ENCODE measurements at regions not wholly inside any gene's neighbourhood (a gene's known extent, or its start where the extent isn't known, plus 50 kb on each side); places are given as distances from the start of the nearest gene placed in this dataset.

DNA sequence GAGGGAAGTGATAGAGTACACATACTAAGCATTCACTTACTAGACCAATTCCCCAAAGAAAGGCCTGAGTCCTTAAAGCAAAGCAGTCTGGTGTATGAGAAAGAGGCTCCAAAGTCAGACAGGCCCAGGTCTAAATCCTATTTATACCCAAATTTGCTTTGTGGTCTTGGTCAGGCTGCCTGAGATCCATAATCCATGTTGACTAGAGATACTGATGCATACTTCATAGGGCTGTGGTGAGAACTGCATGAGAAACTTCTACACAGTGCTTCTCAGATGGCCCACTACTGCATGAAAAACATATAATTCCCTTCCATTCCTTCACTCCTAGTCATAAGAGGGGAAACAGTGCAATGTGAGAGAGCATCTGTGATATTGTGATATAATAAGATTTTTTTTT is 81.6 kb upstream of the SP4 start:
- Mint-ChIP-seq H3K9me3 (0 out of 2 replicates have a peak, but pooled peaks cover 2% of the 10 kb centered on the region), H3K27ac (no peak overlapping the region), H3K4me1 (peaks cover 17% of the 10 kb centered on the region), H3K36me3 (no peaks in the 10 kb centered on the region), H3K27me3 (ENCODE audit: low read depth) (peaks cover 3% of the 10 kb centered on the region; the same call in 1 of the 2 replicates), H3K4me3 (no peak overlapping the region)
- CTCF ChIA-PET: no interaction called here
- DNase-seq (ENCODE audit: low spot score) (no peak), ATAC-seq (no peak)
- POLR2A ChIA-PET: no interaction called here
- TF ChIP-seq, protein P1, sequence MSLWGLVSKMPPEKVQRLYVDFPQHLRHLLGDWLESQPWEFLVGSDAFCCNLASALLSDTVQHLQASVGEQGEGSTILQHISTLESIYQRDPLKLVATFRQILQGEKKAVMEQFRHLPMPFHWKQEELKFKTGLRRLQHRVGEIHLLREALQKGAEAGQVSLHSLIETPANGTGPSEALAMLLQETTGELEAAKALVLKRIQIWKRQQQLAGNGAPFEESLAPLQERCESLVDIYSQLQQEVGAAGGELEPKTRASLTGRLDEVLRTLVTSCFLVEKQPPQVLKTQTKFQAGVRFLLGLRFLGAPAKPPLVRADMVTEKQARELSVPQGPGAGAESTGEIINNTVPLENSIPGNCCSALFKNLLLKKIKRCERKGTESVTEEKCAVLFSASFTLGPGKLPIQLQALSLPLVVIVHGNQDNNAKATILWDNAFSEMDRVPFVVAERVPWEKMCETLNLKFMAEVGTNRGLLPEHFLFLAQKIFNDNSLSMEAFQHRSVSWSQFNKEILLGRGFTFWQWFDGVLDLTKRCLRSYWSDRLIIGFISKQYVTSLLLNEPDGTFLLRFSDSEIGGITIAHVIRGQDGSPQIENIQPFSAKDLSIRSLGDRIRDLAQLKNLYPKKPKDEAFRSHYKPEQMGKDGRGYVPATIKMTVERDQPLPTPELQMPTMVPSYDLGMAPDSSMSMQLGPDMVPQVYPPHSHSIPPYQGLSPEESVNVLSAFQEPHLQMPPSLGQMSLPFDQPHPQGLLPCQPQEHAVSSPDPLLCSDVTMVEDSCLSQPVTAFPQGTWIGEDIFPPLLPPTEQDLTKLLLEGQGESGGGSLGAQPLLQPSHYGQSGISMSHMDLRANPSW (CRISPR knock-in tag; conservative IDR thresholded peaks at IDR 0.05; ENCODE audit: low read depth): no peak

DNA sequence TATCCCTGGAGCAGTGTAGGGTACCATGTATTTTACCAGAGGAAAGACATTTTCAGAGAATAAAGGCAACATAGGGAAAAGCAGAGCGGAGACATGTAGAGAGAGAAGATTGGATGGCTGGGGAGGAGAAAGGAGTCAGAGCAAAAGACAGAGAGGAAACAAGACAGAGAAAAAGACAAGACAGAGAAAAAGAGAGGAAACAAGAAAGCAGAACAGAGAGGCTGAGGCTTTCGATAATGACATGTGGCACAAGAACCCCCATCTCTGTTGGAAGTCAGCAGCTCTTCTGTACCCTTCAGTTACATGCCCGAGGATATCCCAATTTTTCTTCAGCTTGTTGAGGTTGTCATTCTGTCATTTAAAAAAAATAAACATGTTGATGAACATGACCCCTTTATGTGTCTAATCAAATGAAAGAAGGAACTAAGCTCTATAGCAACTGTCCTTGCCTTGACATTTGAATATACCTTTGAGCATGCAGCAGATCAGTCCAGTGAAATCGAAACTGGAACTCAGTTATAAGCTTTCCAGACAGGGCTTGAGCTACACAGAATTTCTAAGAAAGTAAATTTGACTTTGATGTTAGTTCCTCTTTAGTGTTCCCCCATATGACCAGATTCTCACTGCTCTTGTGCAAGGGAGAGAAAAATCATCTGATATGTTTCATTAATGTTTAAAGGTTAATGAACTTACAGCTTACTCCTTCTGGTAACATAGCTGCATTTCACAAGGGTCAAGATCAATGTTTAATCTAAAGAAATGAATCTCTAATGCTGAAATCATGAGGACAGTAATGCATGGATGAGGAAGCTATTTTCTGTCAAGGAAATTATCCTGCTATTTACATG is 75.1 kb upstream of the SP4 start:
- ChIA-PET POLR2A (interaction anchor here (1.2 kb wide), 1 partner anchor 75 kb away, joined by 3 read pairs; the partner anchor contains the start of gene SP4), CTCF (interaction anchor here (0.7 kb wide), 1 partner anchor 99 kb away, joined by 3 read pairs; no protein-coding TSS in a partner anchor)
- 0 out of 2 replicates have a peak, but pooled peaks cover 2% of the 10 kb centered on the region for H3K9me3 Mint-ChIP-seq
- H3K27me3 Mint-ChIP-seq (ENCODE audit: low read depth): no peaks in the 10 kb centered on the region
- H3K4me3 Mint-ChIP-seq: no peak overlapping the region
- DNase-seq (ENCODE audit: low spot score): no peak
- no peaks in the 10 kb centered on the region for H3K36me3 Mint-ChIP-seq
- H3K4me1 Mint-ChIP-seq: no peaks in the 10 kb centered on the region
- ATAC-seq: no peak
- no peak overlapping the region for H3K27ac Mint-ChIP-seq
- TF ChIP-seq ZNF121 (CRISPR knock-in tag; IDR thresholded peaks at IDR 0.05): no peak
- TF ChIP-seq, protein P2, sequence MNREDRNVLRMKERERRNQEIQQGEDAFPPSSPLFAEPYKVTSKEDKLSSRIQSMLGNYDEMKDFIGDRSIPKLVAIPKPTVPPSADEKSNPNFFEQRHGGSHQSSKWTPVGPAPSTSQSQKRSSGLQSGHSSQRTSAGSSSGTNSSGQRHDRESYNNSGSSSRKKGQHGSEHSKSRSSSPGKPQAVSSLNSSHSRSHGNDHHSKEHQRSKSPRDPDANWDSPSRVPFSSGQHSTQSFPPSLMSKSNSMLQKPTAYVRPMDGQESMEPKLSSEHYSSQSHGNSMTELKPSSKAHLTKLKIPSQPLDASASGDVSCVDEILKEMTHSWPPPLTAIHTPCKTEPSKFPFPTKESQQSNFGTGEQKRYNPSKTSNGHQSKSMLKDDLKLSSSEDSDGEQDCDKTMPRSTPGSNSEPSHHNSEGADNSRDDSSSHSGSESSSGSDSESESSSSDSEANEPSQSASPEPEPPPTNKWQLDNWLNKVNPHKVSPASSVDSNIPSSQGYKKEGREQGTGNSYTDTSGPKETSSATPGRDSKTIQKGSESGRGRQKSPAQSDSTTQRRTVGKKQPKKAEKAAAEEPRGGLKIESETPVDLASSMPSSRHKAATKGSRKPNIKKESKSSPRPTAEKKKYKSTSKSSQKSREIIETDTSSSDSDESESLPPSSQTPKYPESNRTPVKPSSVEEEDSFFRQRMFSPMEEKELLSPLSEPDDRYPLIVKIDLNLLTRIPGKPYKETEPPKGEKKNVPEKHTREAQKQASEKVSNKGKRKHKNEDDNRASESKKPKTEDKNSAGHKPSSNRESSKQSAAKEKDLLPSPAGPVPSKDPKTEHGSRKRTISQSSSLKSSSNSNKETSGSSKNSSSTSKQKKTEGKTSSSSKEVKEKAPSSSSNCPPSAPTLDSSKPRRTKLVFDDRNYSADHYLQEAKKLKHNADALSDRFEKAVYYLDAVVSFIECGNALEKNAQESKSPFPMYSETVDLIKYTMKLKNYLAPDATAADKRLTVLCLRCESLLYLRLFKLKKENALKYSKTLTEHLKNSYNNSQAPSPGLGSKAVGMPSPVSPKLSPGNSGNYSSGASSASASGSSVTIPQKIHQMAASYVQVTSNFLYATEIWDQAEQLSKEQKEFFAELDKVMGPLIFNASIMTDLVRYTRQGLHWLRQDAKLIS (CRISPR knock-in tag; IDR thresholded peaks at IDR 0.05; ENCODE audit: borderline replicate concordance): no peak
- TF ChIP-seq EMX1 (CRISPR knock-in tag; IDR thresholded peaks at IDR 0.05): no peak
- TF ChIP-seq, protein P3, sequence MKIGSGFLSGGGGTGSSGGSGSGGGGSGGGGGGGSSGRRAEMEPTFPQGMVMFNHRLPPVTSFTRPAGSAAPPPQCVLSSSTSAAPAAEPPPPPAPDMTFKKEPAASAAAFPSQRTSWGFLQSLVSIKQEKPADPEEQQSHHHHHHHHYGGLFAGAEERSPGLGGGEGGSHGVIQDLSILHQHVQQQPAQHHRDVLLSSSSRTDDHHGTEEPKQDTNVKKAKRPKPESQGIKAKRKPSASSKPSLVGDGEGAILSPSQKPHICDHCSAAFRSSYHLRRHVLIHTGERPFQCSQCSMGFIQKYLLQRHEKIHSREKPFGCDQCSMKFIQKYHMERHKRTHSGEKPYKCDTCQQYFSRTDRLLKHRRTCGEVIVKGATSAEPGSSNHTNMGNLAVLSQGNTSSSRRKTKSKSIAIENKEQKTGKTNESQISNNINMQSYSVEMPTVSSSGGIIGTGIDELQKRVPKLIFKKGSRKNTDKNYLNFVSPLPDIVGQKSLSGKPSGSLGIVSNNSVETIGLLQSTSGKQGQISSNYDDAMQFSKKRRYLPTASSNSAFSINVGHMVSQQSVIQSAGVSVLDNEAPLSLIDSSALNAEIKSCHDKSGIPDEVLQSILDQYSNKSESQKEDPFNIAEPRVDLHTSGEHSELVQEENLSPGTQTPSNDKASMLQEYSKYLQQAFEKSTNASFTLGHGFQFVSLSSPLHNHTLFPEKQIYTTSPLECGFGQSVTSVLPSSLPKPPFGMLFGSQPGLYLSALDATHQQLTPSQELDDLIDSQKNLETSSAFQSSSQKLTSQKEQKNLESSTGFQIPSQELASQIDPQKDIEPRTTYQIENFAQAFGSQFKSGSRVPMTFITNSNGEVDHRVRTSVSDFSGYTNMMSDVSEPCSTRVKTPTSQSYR (CRISPR knock-in tag; IDR thresholded peaks at IDR 0.05): no peak
- TF ChIP-seq MXD4 (CRISPR knock-in tag; IDR thresholded peaks at IDR 0.05; ENCODE audit: borderline replicate concordance): no peak
- TF ChIP-seq SOX15 (CRISPR knock-in tag; IDR thresholded peaks at IDR 0.05): no peak
- TF ChIP-seq, protein P4, sequence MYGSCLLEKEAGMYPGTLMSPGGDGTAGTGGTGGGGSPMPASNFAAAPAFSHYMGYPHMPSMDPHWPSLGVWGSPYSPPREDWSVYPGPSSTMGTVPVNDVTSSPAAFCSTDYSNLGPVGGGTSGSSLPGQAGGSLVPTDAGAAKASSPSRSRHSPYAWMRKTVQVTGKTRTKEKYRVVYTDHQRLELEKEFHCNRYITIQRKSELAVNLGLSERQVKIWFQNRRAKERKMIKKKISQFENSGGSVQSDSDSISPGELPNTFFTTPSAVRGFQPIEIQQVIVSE (CRISPR knock-in tag; IDR thresholded peaks at IDR 0.05; ENCODE audit: borderline replicate concordance): no peak
- TF ChIP-seq, protein P5, sequence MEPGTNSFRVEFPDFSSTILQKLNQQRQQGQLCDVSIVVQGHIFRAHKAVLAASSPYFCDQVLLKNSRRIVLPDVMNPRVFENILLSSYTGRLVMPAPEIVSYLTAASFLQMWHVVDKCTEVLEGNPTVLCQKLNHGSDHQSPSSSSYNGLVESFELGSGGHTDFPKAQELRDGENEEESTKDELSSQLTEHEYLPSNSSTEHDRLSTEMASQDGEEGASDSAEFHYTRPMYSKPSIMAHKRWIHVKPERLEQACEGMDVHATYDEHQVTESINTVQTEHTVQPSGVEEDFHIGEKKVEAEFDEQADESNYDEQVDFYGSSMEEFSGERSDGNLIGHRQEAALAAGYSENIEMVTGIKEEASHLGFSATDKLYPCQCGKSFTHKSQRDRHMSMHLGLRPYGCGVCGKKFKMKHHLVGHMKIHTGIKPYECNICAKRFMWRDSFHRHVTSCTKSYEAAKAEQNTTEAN (CRISPR knock-in tag; IDR thresholded peaks at IDR 0.05): no peak
- TF ChIP-seq, protein P6, sequence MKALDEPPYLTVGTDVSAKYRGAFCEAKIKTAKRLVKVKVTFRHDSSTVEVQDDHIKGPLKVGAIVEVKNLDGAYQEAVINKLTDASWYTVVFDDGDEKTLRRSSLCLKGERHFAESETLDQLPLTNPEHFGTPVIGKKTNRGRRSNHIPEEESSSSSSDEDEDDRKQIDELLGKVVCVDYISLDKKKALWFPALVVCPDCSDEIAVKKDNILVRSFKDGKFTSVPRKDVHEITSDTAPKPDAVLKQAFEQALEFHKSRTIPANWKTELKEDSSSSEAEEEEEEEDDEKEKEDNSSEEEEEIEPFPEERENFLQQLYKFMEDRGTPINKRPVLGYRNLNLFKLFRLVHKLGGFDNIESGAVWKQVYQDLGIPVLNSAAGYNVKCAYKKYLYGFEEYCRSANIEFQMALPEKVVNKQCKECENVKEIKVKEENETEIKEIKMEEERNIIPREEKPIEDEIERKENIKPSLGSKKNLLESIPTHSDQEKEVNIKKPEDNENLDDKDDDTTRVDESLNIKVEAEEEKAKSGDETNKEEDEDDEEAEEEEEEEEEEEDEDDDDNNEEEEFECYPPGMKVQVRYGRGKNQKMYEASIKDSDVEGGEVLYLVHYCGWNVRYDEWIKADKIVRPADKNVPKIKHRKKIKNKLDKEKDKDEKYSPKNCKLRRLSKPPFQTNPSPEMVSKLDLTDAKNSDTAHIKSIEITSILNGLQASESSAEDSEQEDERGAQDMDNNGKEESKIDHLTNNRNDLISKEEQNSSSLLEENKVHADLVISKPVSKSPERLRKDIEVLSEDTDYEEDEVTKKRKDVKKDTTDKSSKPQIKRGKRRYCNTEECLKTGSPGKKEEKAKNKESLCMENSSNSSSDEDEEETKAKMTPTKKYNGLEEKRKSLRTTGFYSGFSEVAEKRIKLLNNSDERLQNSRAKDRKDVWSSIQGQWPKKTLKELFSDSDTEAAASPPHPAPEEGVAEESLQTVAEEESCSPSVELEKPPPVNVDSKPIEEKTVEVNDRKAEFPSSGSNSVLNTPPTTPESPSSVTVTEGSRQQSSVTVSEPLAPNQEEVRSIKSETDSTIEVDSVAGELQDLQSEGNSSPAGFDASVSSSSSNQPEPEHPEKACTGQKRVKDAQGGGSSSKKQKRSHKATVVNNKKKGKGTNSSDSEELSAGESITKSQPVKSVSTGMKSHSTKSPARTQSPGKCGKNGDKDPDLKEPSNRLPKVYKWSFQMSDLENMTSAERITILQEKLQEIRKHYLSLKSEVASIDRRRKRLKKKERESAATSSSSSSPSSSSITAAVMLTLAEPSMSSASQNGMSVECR (CRISPR knock-in tag; IDR thresholded peaks at IDR 0.05; ENCODE audit: borderline replicate concordance): no peak
- TF ChIP-seq NFATC4 (CRISPR knock-in tag; IDR thresholded peaks at IDR 0.05): no peak
- TF ChIP-seq, protein P7, sequence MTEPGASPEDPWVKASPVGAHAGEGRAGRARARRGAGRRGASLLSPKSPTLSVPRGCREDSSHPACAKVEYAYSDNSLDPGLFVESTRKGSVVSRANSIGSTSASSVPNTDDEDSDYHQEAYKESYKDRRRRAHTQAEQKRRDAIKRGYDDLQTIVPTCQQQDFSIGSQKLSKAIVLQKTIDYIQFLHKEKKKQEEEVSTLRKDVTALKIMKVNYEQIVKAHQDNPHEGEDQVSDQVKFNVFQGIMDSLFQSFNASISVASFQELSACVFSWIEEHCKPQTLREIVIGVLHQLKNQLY (CRISPR knock-in tag; IDR thresholded peaks at IDR 0.05): no peak
- no peak for TF ChIP-seq ZNF423 (CRISPR knock-in tag; IDR thresholded peaks at IDR 0.05)
- TF ChIP-seq MYBL2 (CRISPR knock-in tag; IDR thresholded peaks at IDR 0.05): no peak
- TF ChIP-seq TEAD1 (CRISPR knock-in tag; IDR thresholded peaks at IDR 0.05): no peak
